H1 (cell line): ENCODE measurements at regions not wholly inside any gene's neighbourhood (a gene's known extent, or its start where the extent isn't known, plus 50 kb on each side); places are given as distances from the start of the nearest gene placed in this dataset.

Source experiments
- CTCF ChIA-PET: fragments of 300-600 bp; sonication (Branson Sonifier 250); formaldehyde crosslinking; loops from one replicate; lab custom pipeline; 2021; ENCODE audit not compliant: partially characterized antibody; lab: Charles Lee
- POLR2A ChIA-PET: fragments of 300-600 bp; sonication (Branson Sonifier 250); formaldehyde crosslinking; loops from one replicate; lab custom pipeline; 2021; ENCODE audit warnings: inconsistent platforms; ENCODE audit not compliant: partially characterized antibody; lab: Charles Lee
- DNase-seq, 2 experiments: peaks; one replicate each; pipeline versions ENCODE4 v3.0.0 to v3.0.0-alpha.2; 2010 to 2022; ENCODE audit warnings: low spot score in 2 of 2, low read depth in 1 of 2, mixed read lengths in 1 of 2
- FAIRE-seq: peaks from 2 replicates; lab custom pipeline; 2011; peaks lifted over from hg19 to GRCh38; lab: Jason Lieb, UNC
- H2AFZ ChIP-seq: 2 replicates; pipeline ENCODE4 v1.8.1; 2012; ENCODE audit warnings: low read length, inconsistent platforms
- H2AK5ac ChIP-seq: 2 replicates; pipeline ENCODE4 v1.6.1; 2013; ENCODE audit warnings: low read depth, low read length
- H2BK120ac ChIP-seq: replicated peaks from 2 replicates; pipeline ENCODE3; 2013; ENCODE audit warnings: low read depth, low read length, inconsistent platforms
- H2BK12ac ChIP-seq: 2 replicates; pipeline ENCODE4 v1.6.1; 2013; ENCODE audit warnings: low read depth, low read length
- H2BK15ac ChIP-seq: 2 replicates; pipeline ENCODE4 v1.6.1; 2013; ENCODE audit warnings: low read length
- H2BK20ac ChIP-seq: 2 replicates; pipeline ENCODE4 v1.6.1; 2013; ENCODE audit warnings: low read length
- H2BK5ac ChIP-seq: 2 replicates; pipeline ENCODE4 v1.6.1; 2013; ENCODE audit warnings: low read depth, low read length
- H3K14ac ChIP-seq: 2 replicates; pipeline ENCODE4 v1.6.1; 2013; ENCODE audit warnings: inconsistent platforms; ENCODE audit not compliant: insufficient read length
- H3K18ac ChIP-seq: 2 replicates; pipeline ENCODE4 v1.6.1; 2013; ENCODE audit warnings: low read length; ENCODE audit errors: extremely low read depth
- H3K23ac ChIP-seq: 2 replicates; pipeline ENCODE4 v1.6.1; 2013; ENCODE audit warnings: inconsistent platforms; ENCODE audit not compliant: insufficient read length
- H3K23me2 ChIP-seq: 2 replicates; pipeline ENCODE4 v1.6.1; 2013; ENCODE audit warnings: low read depth, low read length
- H3K27ac ChIP-seq: 2 replicates; pipeline ENCODE4 v1.6.1; 2011; ENCODE audit warnings: low read depth, low read length, inconsistent platforms
- H3K27me3 ChIP-seq, 4 experiments: replicated peaks in 1 of 4; 1 replicate in 1 of 4; 2 replicates in 3 of 4; pipeline versions ENCODE4 v1.6.1 to v1.8.1; 2011 to 2013; ENCODE audit warnings: low read length in 3 of 4, mild to moderate bottlenecking in 3 of 4, inconsistent platforms in 2 of 4, mixed read lengths in 2 of 4, moderate library complexity in 1 of 4; ENCODE audit not compliant: control insufficient read depth in 3 of 4, insufficient read depth in 3 of 4; ENCODE audit errors: extremely low read depth in 1 of 4
- H3K36me3 ChIP-seq, 4 experiments: 2 replicates each; pipeline versions ENCODE4 v1.6.1 to v1.8.1; 2011 to 2013; ENCODE audit warnings: mild to moderate bottlenecking in 4 of 4, low read length in 3 of 4, moderate library complexity in 2 of 4, control low read depth in 1 of 4, inconsistent platforms in 1 of 4; ENCODE audit not compliant: insufficient read depth in 4 of 4, control insufficient read depth in 2 of 4
- H3K4ac ChIP-seq: replicated peaks from 2 replicates; pipeline ENCODE3; 2013; ENCODE audit warnings: low read length, low read depth, mixed read lengths, inconsistent platforms; ENCODE audit not compliant: insufficient read length
- H3K4me1 ChIP-seq, 4 experiments: replicated peaks in 1 of 4; 1 replicate in 1 of 4; 2 replicates in 3 of 4; pipeline versions ENCODE4 v1.6.1 to v1.8.1; 2011 to 2013; ENCODE audit warnings: low read length in 3 of 4, inconsistent platforms in 2 of 4, mixed read lengths in 1 of 4; ENCODE audit not compliant: insufficient read depth in 4 of 4, control insufficient read depth in 3 of 4
- H3K4me2 ChIP-seq, 2 experiments: 2 replicates each; pipeline versions ENCODE4 v1.6.1 to v1.8.1; 2011 to 2013; ENCODE audit warnings: low read depth in 2 of 2, low read length in 2 of 2, control low read depth in 1 of 2, inconsistent platforms in 1 of 2, mild to moderate bottlenecking in 1 of 2; ENCODE audit not compliant: insufficient read depth in 1 of 2
- H3K4me3 ChIP-seq, 4 experiments: fragments of 200-600, 300-600 bp in 1 of 4; sonication (generic), shearing (Covaris generic), sonication (Bioruptor Twin) in 1 of 4; 2 replicates each; pipeline versions ENCODE4 v1.5.1 to v1.8.1; 2011 to 2016; ENCODE audit warnings: low read length in 4 of 4, low read depth in 3 of 4, control low read depth in 2 of 4, inconsistent platforms in 2 of 4, mild to moderate bottlenecking in 2 of 4, mixed read lengths in 1 of 4, moderate library complexity in 1 of 4; ENCODE audit not compliant: insufficient read depth in 2 of 4; ENCODE audit errors: extremely low read depth in 1 of 4
- H3K56ac ChIP-seq: replicated peaks from 2 replicates; pipeline ENCODE3; 2013; ENCODE audit warnings: low read depth, mild to moderate bottlenecking, mixed read lengths, low read length, inconsistent platforms; ENCODE audit not compliant: insufficient read length
- H3K79me1 ChIP-seq: 2 replicates; pipeline ENCODE4 v1.6.1; 2013; ENCODE audit warnings: low read depth, low read length, control low read depth
- H3K79me2 ChIP-seq, 2 experiments: 2 replicates each; pipeline versions ENCODE4 v1.6.1 to v1.8.1; 2012 to 2013; ENCODE audit warnings: low read length in 2 of 2, mild to moderate bottlenecking in 2 of 2, inconsistent platforms in 1 of 2; ENCODE audit not compliant: insufficient read depth in 2 of 2, control insufficient read depth in 1 of 2
- H3K9ac ChIP-seq, 4 experiments: replicated peaks in 1 of 4; 1 replicate in 1 of 4; 2 replicates in 3 of 4; pipeline versions ENCODE4 v1.6.1 to v1.8.1; 2011 to 2013; ENCODE audit warnings: low read depth in 3 of 4, low read length in 3 of 4, control low read depth in 2 of 4, mild to moderate bottlenecking in 2 of 4, moderate library complexity in 2 of 4, inconsistent platforms in 1 of 4; ENCODE audit errors: extremely low read depth in 1 of 4
- H3K9me3 ChIP-seq, 2 experiments: 2 replicates each; pipeline versions ENCODE4 v1.6.1 to v1.8.1; 2012 to 2013; ENCODE audit warnings: mild to moderate bottlenecking in 2 of 2, moderate library complexity in 2 of 2, control low read depth in 1 of 2, inconsistent platforms in 1 of 2, low read depth in 1 of 2, low read length in 1 of 2, mixed read lengths in 1 of 2; ENCODE audit not compliant: insufficient read depth in 2 of 2
- H4K20me1 ChIP-seq, 2 experiments: replicated peaks in 1 of 2; 2 replicates each; pipeline versions ENCODE3 to v1.8.1; 2011 to 2013; ENCODE audit warnings: inconsistent platforms in 2 of 2, low read length in 2 of 2, mild to moderate bottlenecking in 1 of 2; ENCODE audit not compliant: insufficient read depth in 2 of 2, control insufficient read depth in 1 of 2
- H4K5ac ChIP-seq: 2 replicates; pipeline ENCODE4 v1.6.1; 2013; ENCODE audit warnings: low read length, low read depth, mixed read lengths, inconsistent platforms; ENCODE audit not compliant: insufficient read length
- H4K8ac ChIP-seq: 2 replicates; pipeline ENCODE4 v1.8.0; 2013; ENCODE audit warnings: mild to moderate bottlenecking, moderate library complexity, low read length, inconsistent platforms; ENCODE audit not compliant: insufficient read depth; ENCODE audit errors: extremely low read depth
- H4K91ac ChIP-seq: replicated peaks from 2 replicates; pipeline ENCODE3; 2013; ENCODE audit warnings: low read length, mixed read lengths, inconsistent platforms; ENCODE audit not compliant: insufficient read length
- POLR2AphosphoS5 ChIP-seq: IDR thresholded peaks from 2 replicates; pipeline ENCODE4 v1.6.1; 2011; ENCODE audit warnings: low read depth, low read length
- SIX5 ChIP-seq: IDR thresholded peaks from 2 replicates; pipeline ENCODE4 v1.6.1; 2011; ENCODE audit warnings: mild to moderate bottlenecking, low read depth, low read length
- WGBS, 2 experiments: shearing (Covaris generic) in 1 of 2; methylation state at CpG; one replicate each; pipeline versions ENCODE4 v1.1.6 to v1.1.7; 2013 to 2015; ENCODE audit warnings: low lambda C conversion rate in 2 of 2, mixed read lengths in 2 of 2, inconsistent platforms in 1 of 2, low coverage in 1 of 2, missing lambda C conversion rate in 1 of 2; ENCODE audit not compliant: insufficient replicate concordance in 2 of 2, insufficient coverage in 1 of 2, insufficient read length in 1 of 2; ENCODE audit errors: extremely low coverage in 1 of 2, missing lambda C conversion rate in 1 of 2; 5-methylcytosine and 5-hydroxymethylcytosine counted together
- TF ChIP-seq, protein P1 (sequence below): IDR thresholded peaks from 2 replicates; pipeline ENCODE4 v1.6.1; 2011; ENCODE audit warnings: low read length, improper control_type of control experiment
- TF ChIP-seq, protein P2 (sequence below): IDR thresholded peaks from 2 replicates; pipeline ENCODE4 v1.6.1; 2012; ENCODE audit warnings: inconsistent platforms

DNA sequence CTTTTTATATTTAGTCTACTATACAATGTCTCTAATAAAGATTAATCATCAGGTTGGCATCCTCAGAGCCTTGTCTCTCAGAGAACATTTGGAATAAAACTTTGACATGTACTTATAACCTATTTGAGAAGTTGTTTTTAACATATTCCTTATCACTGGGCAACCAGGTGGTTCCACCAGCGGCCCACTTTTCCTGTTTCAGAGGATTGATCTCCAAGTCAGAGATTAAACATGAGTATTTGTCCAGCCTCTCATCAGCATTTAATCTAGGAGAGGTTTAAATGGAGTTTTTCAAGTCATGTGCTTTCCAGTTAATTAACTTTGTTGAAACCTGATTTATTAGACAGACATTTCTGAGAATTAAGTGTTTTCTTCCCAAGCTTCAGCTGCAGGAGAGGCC lies 345.5 kb downstream of the GRXCR1 start:
- Histone ChIP-seq H2BK5ac (no peak overlapping the region), H3K4me3 (no peak overlapping the region), H3K4ac (no peak overlapping the region), H3K79me2 (no peaks in the 10 kb centered on the region), H2BK20ac (no peak overlapping the region), H4K5ac (no peak overlapping the region), H3K23ac (no peak overlapping the region), H3K9ac (no peak overlapping the region), H3K4me2 (no peak overlapping the region), H3K79me1 (no peaks in the 10 kb centered on the region), H2AK5ac (no peak overlapping the region), H3K4me1 (no peaks in the 10 kb centered on the region), H3K27ac (no peak overlapping the region), H4K8ac (no peak overlapping the region), H3K56ac (no peak overlapping the region), H3K23me2 (no peaks in the 10 kb centered on the region), H4K91ac (no peak overlapping the region), H2BK12ac (no peak overlapping the region), H3K36me3 (no peaks in the 10 kb centered on the region), H3K14ac (no peak overlapping the region), H2AFZ (no peak overlapping the region), H3K9me3 (no peaks in the 10 kb centered on the region), H2BK15ac (no peak overlapping the region), H3K27me3 (no peaks in the 10 kb centered on the region), H2BK120ac (no peak overlapping the region), H4K20me1 (no peaks in the 10 kb centered on the region), H3K18ac (no peak overlapping the region)
- ChIA-PET POLR2A (no interaction called here), CTCF (no interaction called here)
- FAIRE-seq (no peak), DNase-seq (no peak)
- WGBS, 2 experiments = 89% methylated on average over 1 of the region's 1 CpG; no CpG with 5 or more reads in 1 of the 2 experiments
- TF ChIP-seq, protein P1, sequence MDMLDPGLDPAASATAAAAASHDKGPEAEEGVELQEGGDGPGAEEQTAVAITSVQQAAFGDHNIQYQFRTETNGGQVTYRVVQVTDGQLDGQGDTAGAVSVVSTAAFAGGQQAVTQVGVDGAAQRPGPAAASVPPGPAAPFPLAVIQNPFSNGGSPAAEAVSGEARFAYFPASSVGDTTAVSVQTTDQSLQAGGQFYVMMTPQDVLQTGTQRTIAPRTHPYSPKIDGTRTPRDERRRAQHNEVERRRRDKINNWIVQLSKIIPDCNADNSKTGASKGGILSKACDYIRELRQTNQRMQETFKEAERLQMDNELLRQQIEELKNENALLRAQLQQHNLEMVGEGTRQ = no peak
- no peak for TF ChIP-seq POLR2AphosphoS5
- no peak for TF ChIP-seq SIX5
- TF ChIP-seq, protein P2, sequence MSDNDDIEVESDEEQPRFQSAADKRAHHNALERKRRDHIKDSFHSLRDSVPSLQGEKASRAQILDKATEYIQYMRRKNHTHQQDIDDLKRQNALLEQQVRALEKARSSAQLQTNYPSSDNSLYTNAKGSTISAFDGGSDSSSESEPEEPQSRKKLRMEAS = no peak
